ENCODE measurements at regions not wholly inside any gene's neighbourhood (a gene's known extent, or its start where the extent isn't known, plus 50 kb on each side); places are given as distances from the start of the nearest gene placed in this dataset.

DNA sequence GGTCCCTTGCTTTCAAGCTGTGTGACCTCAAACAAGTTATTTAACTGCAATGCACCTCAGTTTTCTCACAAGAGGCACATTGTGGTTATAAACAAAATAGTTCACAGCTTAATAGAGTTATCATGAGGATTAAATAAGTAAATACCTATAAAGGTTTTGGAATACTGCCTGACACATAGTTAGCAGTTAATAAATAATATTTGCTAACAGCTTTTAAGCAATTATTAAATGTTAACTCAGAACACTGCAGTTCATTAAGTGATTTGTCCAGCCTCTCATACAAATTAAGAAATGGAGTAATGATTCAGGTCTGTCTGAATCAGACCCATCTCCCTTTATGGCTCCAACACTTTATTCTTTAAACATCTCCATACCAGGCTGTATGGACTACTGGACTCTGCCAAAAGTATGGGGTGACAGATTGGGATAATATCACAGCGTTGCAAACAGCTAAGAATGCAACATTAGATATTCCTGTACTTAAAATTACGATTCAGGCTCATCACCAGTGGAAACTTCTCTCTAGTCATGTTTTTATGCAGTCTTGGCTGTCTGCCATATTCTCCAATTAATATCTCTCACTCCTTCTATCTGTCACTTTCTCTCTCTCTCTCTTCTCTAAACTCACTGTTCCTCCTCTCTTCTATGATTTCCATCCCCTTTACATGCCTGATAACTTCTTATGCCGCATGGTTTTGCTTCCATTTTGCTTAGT is 370.6 kb upstream of the UBE2E3 start:
- Histone ChIP-seq H3K36me3 (ENCODE audit: low read depth) (no peaks in the 10 kb centered on the region), H3K27me3 (ENCODE audit: insufficient read depth, low read depth) (no peaks in the 10 kb centered on the region), H3K4me1 (replicated peaks; ENCODE audit: insufficient read depth) (no peaks in the 10 kb centered on the region), H3K4me3 (no peak overlapping the region), H3K27ac (no peak overlapping the region), H3K9me3 (ENCODE audit: insufficient read depth, low read depth) (no peaks in the 10 kb centered on the region), H3K4me2 (no peak overlapping the region), H2AFZ (no peak overlapping the region), H4K20me1 (ENCODE audit: insufficient read depth) (no peaks in the 10 kb centered on the region), H3F3A (ENCODE audit: insufficient read depth, low read depth) (no peaks in the 10 kb centered on the region), H3K9me2 (ENCODE audit: insufficient read depth) (no peaks in the 10 kb centered on the region; the same call in 1 of the 2 replicates), H3K79me2 (ENCODE audit: low read depth) (no peaks in the 10 kb centered on the region)
- DNase-seq = no peak
- intact Hi-C loops (cut with micrococcal nuclease; ENCODE audit: unreplicated experiment) = no loop called here
- TF ChIP-seq, protein P1, sequence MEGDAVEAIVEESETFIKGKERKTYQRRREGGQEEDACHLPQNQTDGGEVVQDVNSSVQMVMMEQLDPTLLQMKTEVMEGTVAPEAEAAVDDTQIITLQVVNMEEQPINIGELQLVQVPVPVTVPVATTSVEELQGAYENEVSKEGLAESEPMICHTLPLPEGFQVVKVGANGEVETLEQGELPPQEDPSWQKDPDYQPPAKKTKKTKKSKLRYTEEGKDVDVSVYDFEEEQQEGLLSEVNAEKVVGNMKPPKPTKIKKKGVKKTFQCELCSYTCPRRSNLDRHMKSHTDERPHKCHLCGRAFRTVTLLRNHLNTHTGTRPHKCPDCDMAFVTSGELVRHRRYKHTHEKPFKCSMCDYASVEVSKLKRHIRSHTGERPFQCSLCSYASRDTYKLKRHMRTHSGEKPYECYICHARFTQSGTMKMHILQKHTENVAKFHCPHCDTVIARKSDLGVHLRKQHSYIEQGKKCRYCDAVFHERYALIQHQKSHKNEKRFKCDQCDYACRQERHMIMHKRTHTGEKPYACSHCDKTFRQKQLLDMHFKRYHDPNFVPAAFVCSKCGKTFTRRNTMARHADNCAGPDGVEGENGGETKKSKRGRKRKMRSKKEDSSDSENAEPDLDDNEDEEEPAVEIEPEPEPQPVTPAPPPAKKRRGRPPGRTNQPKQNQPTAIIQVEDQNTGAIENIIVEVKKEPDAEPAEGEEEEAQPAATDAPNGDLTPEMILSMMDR (conservative IDR thresholded peaks at IDR 0.05) = no peak
- no peak for TF ChIP-seq EZH2 (IDR thresholded peaks at IDR 0.05; ENCODE audit: low read depth)
- no TSS peak for BruUV-seq (replicated peaks)
- ChIA-PET CTCF (no interaction called here), POLR2A (ENCODE audit: unreplicated experiment) (no interaction called here)

DNA sequence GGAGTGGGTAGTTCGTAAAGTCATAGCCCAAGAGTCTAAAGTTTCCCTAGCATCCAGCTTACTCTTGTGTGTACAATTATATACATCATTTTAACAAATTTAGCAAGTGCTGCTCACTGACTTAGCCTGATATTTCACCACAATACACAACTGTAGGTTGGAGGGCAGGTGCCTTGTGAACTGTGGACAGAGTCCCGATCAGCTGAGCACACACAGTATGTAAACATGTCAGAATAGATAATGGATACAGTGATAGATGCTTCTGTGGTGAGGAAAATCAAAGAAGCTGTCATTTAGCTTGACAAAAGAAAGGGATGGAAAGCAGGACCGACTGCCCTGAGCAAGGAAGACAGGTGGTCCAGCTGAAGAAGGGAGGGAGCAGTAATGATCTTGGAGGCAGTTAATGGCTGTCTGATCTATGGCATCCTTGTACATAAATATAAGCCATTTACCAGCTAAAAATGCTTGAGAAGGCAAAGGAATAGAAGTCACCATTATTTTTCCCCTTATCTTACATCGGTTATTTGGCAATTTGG is 372.8 kb upstream of the UBE2E3 start:
- no TSS peak for BruUV-seq (replicated peaks)
- TF ChIP-seq EZH2 (IDR thresholded peaks at IDR 0.05; ENCODE audit: low read depth) = no peak
- TF ChIP-seq, protein P1 (conservative IDR thresholded peaks at IDR 0.05) = no peak
- Histone ChIP-seq H3K79me2 (ENCODE audit: low read depth) (no peaks in the 10 kb centered on the region), H3K4me2 (no peak overlapping the region), H3K4me1 (replicated peaks; ENCODE audit: insufficient read depth) (no peaks in the 10 kb centered on the region), H2AFZ (no peak overlapping the region; the same call in 1 of the 2 replicates), H3K4me3 (no peak overlapping the region), H3K9me2 (ENCODE audit: insufficient read depth) (no peaks in the 10 kb centered on the region; the same call in 1 of the 2 replicates), H3K36me3 (ENCODE audit: low read depth) (no peaks in the 10 kb centered on the region), H4K20me1 (ENCODE audit: insufficient read depth) (no peaks in the 10 kb centered on the region), H3K27me3 (ENCODE audit: insufficient read depth, low read depth) (no peaks in the 10 kb centered on the region), H3F3A (ENCODE audit: insufficient read depth, low read depth) (no peaks in the 10 kb centered on the region), H3K9me3 (ENCODE audit: insufficient read depth, low read depth) (no peaks in the 10 kb centered on the region), H3K27ac (no peak overlapping the region)
- CTCF ChIA-PET = no interaction called here
- intact Hi-C loops (cut with micrococcal nuclease; ENCODE audit: unreplicated experiment) = no loop called here
- POLR2A ChIA-PET (ENCODE audit: unreplicated experiment) = interaction anchor here (0.5 kb wide), 1 partner anchor 462 kb away, joined by 3 read pairs; no protein-coding TSS in a partner anchor
- no peak for DNase-seq

DNA sequence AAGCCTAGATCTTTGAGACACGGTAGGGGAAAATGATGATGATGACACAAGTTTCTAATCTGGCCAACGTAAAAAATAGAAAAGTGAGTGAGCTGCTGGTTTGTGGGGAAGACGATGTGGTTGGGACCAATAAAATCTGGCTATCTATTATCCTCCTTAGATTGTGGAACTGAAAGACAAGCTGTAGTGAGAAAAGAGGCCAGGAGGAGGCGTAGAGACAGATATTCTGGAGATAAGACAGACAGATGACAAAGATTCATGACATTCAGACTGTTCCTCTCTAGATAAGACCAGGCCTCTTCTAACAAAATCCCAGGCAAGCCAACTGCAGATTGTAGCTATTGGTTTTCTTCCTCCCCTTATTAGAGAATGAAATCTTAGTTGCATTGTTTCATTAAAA is 376.3 kb upstream of the UBE2E3 start:
- Histone ChIP-seq H3K79me2 (ENCODE audit: low read depth) (no peaks in the 10 kb centered on the region), H3K27me3 (ENCODE audit: insufficient read depth, low read depth) (no peaks in the 10 kb centered on the region), H3F3A (ENCODE audit: insufficient read depth, low read depth) (no peaks in the 10 kb centered on the region), H3K36me3 (ENCODE audit: low read depth) (no peaks in the 10 kb centered on the region), H2AFZ (no peak overlapping the region), H3K4me1 (replicated peaks; ENCODE audit: insufficient read depth) (no peaks in the 10 kb centered on the region), H3K4me3 (no peak overlapping the region), H3K4me2 (no peak overlapping the region), H3K9me2 (ENCODE audit: insufficient read depth) (no peaks in the 10 kb centered on the region; the same call in 1 of the 2 replicates), H3K27ac (no peak overlapping the region), H3K9me3 (ENCODE audit: insufficient read depth, low read depth) (no peaks in the 10 kb centered on the region), H4K20me1 (ENCODE audit: insufficient read depth) (no peaks in the 10 kb centered on the region)
- TF ChIP-seq, protein P1 (conservative IDR thresholded peaks at IDR 0.05) = peak; percentile 57
- no peak for TF ChIP-seq EZH2 (IDR thresholded peaks at IDR 0.05; ENCODE audit: low read depth)
- ChIA-PET CTCF (no interaction called here), POLR2A (ENCODE audit: unreplicated experiment) (no interaction called here)
- intact Hi-C loops (cut with micrococcal nuclease; ENCODE audit: unreplicated experiment) = no loop called here
- no peak for DNase-seq
- no TSS peak for BruUV-seq (replicated peaks)
